CD4-positive, CD25-positive, alpha-beta regulatory T cell (primary cell): ENCODE measurements at regions not wholly inside any gene's neighbourhood (a gene's known extent, or its start where the extent isn't known, plus 50 kb on each side); places are given as distances from the start of the nearest gene placed in this dataset.

Experiments used
- ATAC-seq, 2 donors: fragments of 150-1000 bp; cut with Tn5 transposase; one replicate each; pipeline ENCODE4 v1.10.0; 2021; ENCODE audit warnings: low read depth in 2 of 2, moderate number of reproducible peaks in 2 of 2, moderate library complexity in 1 of 2
- DNase-seq, 3 donors: peaks; one replicate each; pipeline versions ENCODE4 v3.0.0 to v3.0.0-alpha.2; 2012 to 2022; ENCODE audit warnings: mixed read lengths in 1 of 3
- H3K27ac ChIP-seq: one replicate; pipeline ENCODE4 v1.7.0; 2013; ENCODE audit warnings: mild to moderate bottlenecking, low read length; ENCODE audit not compliant: insufficient read depth, poor library complexity, severe bottlenecking
- H3K27me3 ChIP-seq: one replicate; pipeline ENCODE4 v1.7.0; 2013; ENCODE audit warnings: low read length; ENCODE audit not compliant: control insufficient read depth, insufficient read depth
- H3K36me3 ChIP-seq: one replicate; pipeline ENCODE4 v1.7.0; 2013; ENCODE audit warnings: mild to moderate bottlenecking, low read length, moderate library complexity; ENCODE audit not compliant: control insufficient read depth, insufficient read depth
- H3K4me1 ChIP-seq: 2 replicates; pipeline ENCODE4 v1.7.0; 2013; ENCODE audit warnings: mild to moderate bottlenecking, low read length; ENCODE audit not compliant: insufficient read depth, control insufficient read depth, poor library complexity, severe bottlenecking
- H3K4me3 ChIP-seq: one replicate; pipeline ENCODE4 v1.7.0; 2013; ENCODE audit warnings: low read depth, mild to moderate bottlenecking, low read length, moderate library complexity
- H3K9me3 ChIP-seq, 2 experiments: 1 replicate in 1 of 2; 2 replicates in 1 of 2; pipeline ENCODE4 v1.7.0; 2013; ENCODE audit warnings: low read length in 2 of 2, mild to moderate bottlenecking in 1 of 2, moderate library complexity in 1 of 2; ENCODE audit not compliant: control insufficient read depth in 2 of 2
- H3K27ac Mint-ChIP-seq, 3 donors: one replicate each; pipeline ENCODE4 v1.8.0; 2020 to 2022; ENCODE audit warnings: mild to moderate bottlenecking in 3 of 3, mixed read lengths in 3 of 3, moderate library complexity in 2 of 3
- H3K27me3 Mint-ChIP-seq: one replicate; pipeline ENCODE4 v1.8.0; 2022; ENCODE audit warnings: mild to moderate bottlenecking, mixed read lengths
- H3K36me3 Mint-ChIP-seq: one replicate; pipeline ENCODE4 v1.8.0; 2020; ENCODE audit warnings: mixed read lengths
- H3K4me1 Mint-ChIP-seq, 4 donors: one replicate each; pipeline ENCODE4 v1.8.0; 2020 to 2022; ENCODE audit warnings: mixed read lengths in 4 of 4, mild to moderate bottlenecking in 1 of 4
- H3K4me3 Mint-ChIP-seq, 4 donors: one replicate each; pipeline ENCODE4 v1.8.0; 2020 to 2022; ENCODE audit warnings: mild to moderate bottlenecking in 4 of 4, mixed read lengths in 4 of 4, moderate library complexity in 3 of 4
- H3K9me3 Mint-ChIP-seq, 7 donors: one replicate each; pipeline ENCODE4 v1.8.0; 2020 to 2022; ENCODE audit warnings: mixed read lengths in 7 of 7, mild to moderate bottlenecking in 3 of 7, moderate library complexity in 2 of 7

DNA sequence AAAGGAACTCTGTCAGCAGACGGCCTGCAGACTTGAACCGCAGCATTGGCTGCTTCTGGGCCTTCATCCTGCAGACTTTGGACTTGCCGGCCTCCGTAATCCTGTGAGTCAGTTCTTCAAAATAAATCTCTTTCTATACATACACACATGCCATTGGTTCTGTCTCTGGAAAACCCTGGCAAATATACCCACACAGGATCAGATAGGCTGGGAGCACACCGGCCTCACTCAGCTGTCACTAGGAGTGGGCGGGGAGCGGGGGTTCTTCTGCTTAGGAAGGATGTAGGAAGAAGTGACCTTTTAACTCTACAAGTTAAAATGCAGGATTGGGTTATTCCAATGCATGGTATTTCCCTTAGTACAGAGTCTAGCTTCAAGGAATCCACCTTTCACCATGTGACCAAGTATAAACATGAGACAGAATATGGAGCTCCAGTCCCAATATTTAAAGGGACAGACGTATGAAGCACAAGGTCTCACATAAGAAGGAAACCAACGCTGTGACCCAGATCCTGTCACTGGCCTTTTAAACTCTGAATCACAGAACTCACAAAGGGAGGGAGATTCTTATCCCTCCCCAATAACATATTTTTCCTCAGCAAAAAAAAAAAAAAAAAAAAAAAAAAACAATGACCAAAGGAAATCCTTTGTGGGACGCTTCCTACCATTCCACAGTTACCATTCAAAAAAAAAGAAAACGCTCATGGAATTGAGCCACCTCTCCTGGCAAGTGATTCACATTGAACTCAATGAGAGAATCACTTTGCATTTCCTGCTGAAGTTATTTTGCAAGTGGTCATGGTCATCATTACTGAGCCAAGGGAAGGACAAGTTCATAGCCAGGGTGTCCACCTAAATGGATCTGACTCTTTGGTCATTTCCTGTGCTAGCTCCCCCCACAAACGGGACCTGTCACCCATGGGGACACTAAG lies 352.9 kb downstream of the FOXO1 start:
- Histone ChIP-seq H3K9me3 (no peaks in the 10 kb centered on the region), H3K27ac (no peak overlapping the region), H3K4me3 (no peak overlapping the region), H3K36me3 (no peaks in the 10 kb centered on the region), H3K4me1 (peaks cover 17% of the 10 kb centered on the region), H3K27me3 (no peaks in the 10 kb centered on the region)
- ATAC-seq (no peak), DNase-seq (no peak)
- Mint-ChIP-seq H3K27ac (peak overlapping the region in 2 of 3 donors; percentile 89), H3K27me3 (no peaks in the 10 kb centered on the region), H3K4me1 (peaks cover 23 to 50% (median 41%) of the 10 kb centered on the region in 4 donors), H3K9me3 (no peaks in the 10 kb centered on the region), H3K36me3 (no peaks in the 10 kb centered on the region), H3K4me3 (no peak overlapping the region)

DNA sequence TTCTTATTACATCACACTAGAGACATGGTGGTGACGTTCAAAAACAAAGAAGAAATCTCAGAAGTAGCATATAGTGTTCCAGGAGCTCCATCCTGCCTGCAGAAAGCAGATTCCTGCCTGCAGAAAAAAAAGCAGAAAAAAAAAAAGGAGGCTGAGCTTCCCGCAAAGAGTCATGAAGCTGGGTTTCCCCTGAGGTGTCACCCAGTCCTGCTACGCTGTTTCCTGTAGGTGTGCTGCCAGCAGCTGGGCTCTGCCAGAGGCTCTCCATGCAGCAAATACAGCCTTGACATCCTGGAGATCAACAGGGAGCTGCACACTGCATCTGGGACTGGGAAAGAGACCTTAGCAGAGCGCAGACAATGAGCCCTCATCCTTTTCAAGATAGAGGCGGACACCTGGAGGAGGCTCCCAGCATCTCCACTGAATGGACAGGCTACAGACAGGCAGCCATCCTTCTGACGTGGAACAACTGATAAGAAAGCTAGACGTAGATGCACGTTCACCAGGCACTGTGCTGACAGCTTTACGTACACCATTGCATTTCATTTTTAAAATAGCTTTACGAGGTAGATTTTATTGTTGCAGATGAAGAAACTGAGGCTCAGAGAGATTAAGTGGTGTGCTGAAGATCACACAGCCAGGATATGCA lies 350.9 kb downstream of the FOXO1 start:
- Histone ChIP-seq H3K9me3 (no peaks in the 10 kb centered on the region), H3K4me1 (peaks cover 17% of the 10 kb centered on the region), H3K36me3 (no peaks in the 10 kb centered on the region), H3K27ac (peak overlapping the region; percentile 54), H3K4me3 (peak overlapping the region; percentile 57), H3K27me3 (no peaks in the 10 kb centered on the region)
- Mint-ChIP-seq H3K9me3 (peaks cover 0 to 4% (median 0%) of the 10 kb centered on the region in 7 donors), H3K36me3 (no peaks in the 10 kb centered on the region), H3K27ac (peak overlapping the region; percentile 89 to 94 (median 91)), H3K4me3 (peak overlapping the region; percentile 48 to 90 (median 76)), H3K4me1 (peaks cover 33 to 65% (median 49%) of the 10 kb centered on the region in 4 donors), H3K27me3 (no peaks in the 10 kb centered on the region)
- ATAC-seq (peak; percentile 82 to 85), DNase-seq (peak; percentile 10 to 75 (median 53))

DNA sequence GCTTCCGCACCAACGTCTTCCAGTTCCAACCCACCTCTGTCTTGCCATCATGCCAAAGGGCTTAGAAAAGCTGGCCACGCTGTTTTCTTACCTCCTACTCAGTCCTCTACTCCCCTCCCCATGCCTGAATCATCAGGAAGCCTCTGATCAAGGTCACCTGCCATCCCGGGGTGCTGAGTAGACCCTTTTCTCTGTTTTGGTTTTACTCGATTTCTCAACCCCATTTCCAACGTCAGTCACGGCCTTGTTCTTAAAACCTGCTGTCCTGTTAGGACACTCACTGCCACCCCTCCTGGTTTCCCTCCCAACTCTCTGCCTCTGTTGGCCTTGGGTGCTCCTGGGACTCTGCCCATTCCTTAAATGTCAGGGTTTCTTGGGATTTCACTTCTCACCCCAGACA lies 350.1 kb downstream of the FOXO1 start:
- ATAC-seq = no peak

DNA sequence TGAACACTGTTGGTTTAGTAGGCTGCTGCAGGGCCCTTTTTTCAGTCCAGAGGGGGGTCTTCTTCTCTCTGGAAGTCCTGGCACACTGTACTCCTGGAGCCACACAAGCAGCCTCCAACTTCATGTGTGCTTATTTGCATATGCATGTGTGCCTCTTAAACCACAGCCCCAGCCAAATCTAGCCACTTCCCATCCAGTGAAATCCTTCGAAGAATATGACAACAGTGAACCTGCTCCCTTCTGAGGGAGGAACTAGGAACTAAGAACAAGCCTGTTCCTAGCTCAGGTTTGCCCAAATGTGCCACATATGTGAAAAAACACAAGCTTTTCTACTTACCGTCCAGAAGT lies 348.5 kb downstream of the FOXO1 start:
- Histone ChIP-seq H3K36me3 (no peaks in the 10 kb centered on the region), H3K27ac (no peak overlapping the region), H3K4me3 (no peak overlapping the region), H3K9me3 (no peaks in the 10 kb centered on the region), H3K27me3 (no peaks in the 10 kb centered on the region), H3K4me1 (peaks cover 17% of the 10 kb centered on the region)
- ATAC-seq (no peak), DNase-seq (peak in 1 of 3 donors; percentile 32)
- no peaks in the 10 kb centered on the region for H3K27me3 Mint-ChIP-seq
- H3K4me3 Mint-ChIP-seq = peak overlapping the region in 1 of 4 donors; percentile 32
- H3K4me1 Mint-ChIP-seq = peaks cover 33 to 67% (median 48%) of the 10 kb centered on the region in 4 donors
- H3K27ac Mint-ChIP-seq = peak overlapping the region in 2 of 3 donors; percentile 72 to 81
- H3K9me3 Mint-ChIP-seq = peaks cover 0 to 5% (median 0%) of the 10 kb centered on the region in 7 donors
- H3K36me3 Mint-ChIP-seq = no peaks in the 10 kb centered on the region

More for the DNA sequence above, 350.1 kb downstream of the FOXO1 start:
- Mint-ChIP-seq H3K9me3 (peaks cover 0 to 5% (median 0%) of the 10 kb centered on the region in 7 donors), H3K36me3 (no peaks in the 10 kb centered on the region), H3K27ac (peak overlapping the region; percentile 89 to 94 (median 91)), H3K4me3 (peak overlapping the region in 3 of 4 donors; percentile 19 to 77 (median 55)), H3K27me3 (no peaks in the 10 kb centered on the region), H3K4me1 (peaks cover 33 to 67% (median 50%) of the 10 kb centered on the region in 4 donors)
- DNase-seq = peak in 1 of 3 donors; percentile 41
- Histone ChIP-seq H3K36me3 (no peaks in the 10 kb centered on the region), H3K4me1 (peaks cover 17% of the 10 kb centered on the region), H3K27me3 (no peaks in the 10 kb centered on the region), H3K9me3 (no peaks in the 10 kb centered on the region), H3K4me3 (no peak overlapping the region), H3K27ac (peak overlapping the region; percentile 54)

DNA sequence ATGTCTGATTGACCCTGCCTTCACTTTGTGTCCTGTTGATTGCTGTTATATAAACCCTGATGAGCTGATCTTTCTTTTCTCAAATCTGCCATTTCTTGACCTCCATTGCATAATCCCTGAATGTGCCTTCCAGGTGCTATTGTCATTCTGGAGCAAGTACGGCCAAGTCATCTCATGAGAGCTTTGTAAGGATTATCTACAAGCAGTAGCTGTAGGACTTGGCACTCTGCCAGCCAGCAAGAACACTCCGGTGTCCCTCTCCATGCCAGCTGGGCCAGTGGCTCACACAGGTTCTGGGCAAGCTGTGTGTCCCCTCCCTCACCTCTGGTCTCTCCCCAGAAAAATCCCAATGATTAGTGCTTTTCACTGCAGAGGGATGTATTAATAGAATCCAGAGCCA lies 348.1 kb downstream of the FOXO1 start:
- ATAC-seq = no peak
- peaks cover 33 to 67% (median 48%) of the 10 kb centered on the region in 4 donors for H3K4me1 Mint-ChIP-seq
- no peaks in the 10 kb centered on the region for H3K36me3 ChIP-seq
- DNase-seq = no peak
- no peaks in the 10 kb centered on the region for H3K27me3 ChIP-seq
- H3K4me1 ChIP-seq = peaks cover 17% of the 10 kb centered on the region
- no peak overlapping the region for H3K4me3 ChIP-seq
- no peaks in the 10 kb centered on the region for H3K27me3 Mint-ChIP-seq
- no peaks in the 10 kb centered on the region for H3K9me3 ChIP-seq
- no peak overlapping the region for H3K27ac ChIP-seq
- H3K9me3 Mint-ChIP-seq = peaks cover 0 to 5% (median 3%) of the 10 kb centered on the region in 7 donors
- peaks cover 4% of the 10 kb centered on the region for H3K36me3 Mint-ChIP-seq
- peak overlapping the region; percentile 41 to 81 (median 64) for H3K27ac Mint-ChIP-seq
- H3K4me3 Mint-ChIP-seq = no peak overlapping the region

DNA sequence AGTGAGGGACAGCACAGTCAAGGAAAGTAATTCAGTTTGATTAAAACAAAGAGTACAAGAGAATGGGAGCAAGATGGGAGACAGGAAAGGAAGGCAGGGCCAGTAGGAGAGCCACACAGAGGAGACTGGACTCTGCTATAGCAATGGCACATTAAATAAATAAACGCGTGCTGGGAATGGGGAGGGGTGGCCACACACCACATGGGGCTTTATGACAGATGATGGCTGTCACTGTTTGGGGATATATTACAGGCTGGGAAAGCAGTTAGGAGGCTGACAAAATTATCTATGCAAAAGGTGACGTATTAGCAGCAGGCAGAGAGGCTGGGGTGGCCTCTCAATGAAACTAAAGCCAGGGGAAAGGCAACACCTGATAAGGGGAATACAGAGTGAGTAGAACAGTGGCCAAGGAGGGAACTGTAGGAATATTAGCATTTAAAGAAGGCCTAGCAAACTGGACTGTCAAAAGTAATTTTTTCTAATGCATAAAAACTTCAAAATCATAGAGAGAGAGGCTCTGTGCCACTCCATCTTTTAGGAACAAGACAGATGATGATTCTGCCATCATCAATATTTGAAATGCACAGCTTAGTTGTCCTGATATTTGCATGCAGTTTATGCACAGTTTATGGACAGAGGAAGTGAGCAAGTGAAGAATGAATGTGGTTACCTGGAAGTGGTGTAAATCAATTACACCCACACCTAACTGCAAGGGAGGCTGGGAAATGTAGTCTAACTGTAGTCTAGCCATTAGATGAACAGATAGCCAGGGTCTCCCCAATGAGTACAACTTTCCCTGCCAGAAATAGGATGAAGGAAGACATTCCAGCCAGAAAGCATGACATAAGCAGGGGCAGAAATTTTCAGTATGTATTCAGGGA lies 346.5 kb downstream of the FOXO1 start:
- no peaks in the 10 kb centered on the region for H3K27me3 ChIP-seq
- H3K4me3 ChIP-seq = no peak overlapping the region
- DNase-seq (peak in 1 of 3 donors; percentile 56), ATAC-seq (peak; percentile 42 to 62)
- no peak overlapping the region for H3K4me3 Mint-ChIP-seq
- H3K4me1 ChIP-seq = peaks cover 17% of the 10 kb centered on the region
- no peaks in the 10 kb centered on the region for H3K36me3 ChIP-seq
- H3K27ac Mint-ChIP-seq = peak overlapping the region in 2 of 3 donors; percentile 56 to 84
- no peaks in the 10 kb centered on the region for H3K9me3 ChIP-seq
- H3K9me3 Mint-ChIP-seq = peaks cover 0 to 14% (median 6%) of the 10 kb centered on the region in 7 donors
- H3K36me3 Mint-ChIP-seq = peaks cover 4% of the 10 kb centered on the region
- no peak overlapping the region for H3K27ac ChIP-seq
- H3K27me3 Mint-ChIP-seq = no peaks in the 10 kb centered on the region
- H3K4me1 Mint-ChIP-seq = peaks cover 30 to 54% (median 40%) of the 10 kb centered on the region in 4 donors

DNA sequence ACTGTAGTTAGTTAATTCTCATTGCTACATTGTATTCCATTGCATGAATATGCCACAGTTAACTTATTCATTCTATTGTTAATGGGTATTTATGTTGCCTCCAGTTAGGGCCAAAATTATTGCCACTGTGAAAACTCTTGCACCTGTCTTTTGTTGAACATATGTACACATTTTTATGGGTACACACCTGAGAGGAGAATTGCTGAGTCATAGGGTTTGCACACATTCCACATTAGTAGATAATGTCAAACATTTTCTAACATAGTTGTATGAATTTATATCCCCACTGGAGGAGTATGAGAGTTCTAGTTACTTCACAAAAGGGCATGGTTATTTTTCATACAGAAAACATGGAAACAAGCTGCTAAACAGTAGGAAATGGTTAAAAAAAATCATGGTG lies 338.4 kb downstream of the FOXO1 start:
- Mint-ChIP-seq H3K4me1 (peaks cover 17 to 24% (median 22%) of the 10 kb centered on the region in 4 donors), H3K9me3 (peaks cover 1 to 13% (median 5%) of the 10 kb centered on the region in 7 donors), H3K27ac (no peak overlapping the region), H3K4me3 (no peak overlapping the region), H3K27me3 (peaks cover 4% of the 10 kb centered on the region), H3K36me3 (peaks cover 3% of the 10 kb centered on the region)
- DNase-seq (no peak), ATAC-seq (no peak)
- Histone ChIP-seq H3K36me3 (no peaks in the 10 kb centered on the region), H3K4me1 (peaks cover 7% of the 10 kb centered on the region), H3K4me3 (no peak overlapping the region), H3K27me3 (no peaks in the 10 kb centered on the region), H3K9me3 (no peaks in the 10 kb centered on the region), H3K27ac (no peak overlapping the region)
